Hippocampal formation (tissue), 2 donors: ENCODE measurements at regions not wholly inside any gene's neighbourhood (a gene's known extent, or its start where the extent isn't known, plus 50 kb on each side); places are given as distances from the start of the nearest gene placed in this dataset.

Source experiments
- DNase-seq, 2 donors: peaks; one replicate each; lab custom pipeline; 2025; lab: John Stamatoyannopoulos, UW

DNA sequence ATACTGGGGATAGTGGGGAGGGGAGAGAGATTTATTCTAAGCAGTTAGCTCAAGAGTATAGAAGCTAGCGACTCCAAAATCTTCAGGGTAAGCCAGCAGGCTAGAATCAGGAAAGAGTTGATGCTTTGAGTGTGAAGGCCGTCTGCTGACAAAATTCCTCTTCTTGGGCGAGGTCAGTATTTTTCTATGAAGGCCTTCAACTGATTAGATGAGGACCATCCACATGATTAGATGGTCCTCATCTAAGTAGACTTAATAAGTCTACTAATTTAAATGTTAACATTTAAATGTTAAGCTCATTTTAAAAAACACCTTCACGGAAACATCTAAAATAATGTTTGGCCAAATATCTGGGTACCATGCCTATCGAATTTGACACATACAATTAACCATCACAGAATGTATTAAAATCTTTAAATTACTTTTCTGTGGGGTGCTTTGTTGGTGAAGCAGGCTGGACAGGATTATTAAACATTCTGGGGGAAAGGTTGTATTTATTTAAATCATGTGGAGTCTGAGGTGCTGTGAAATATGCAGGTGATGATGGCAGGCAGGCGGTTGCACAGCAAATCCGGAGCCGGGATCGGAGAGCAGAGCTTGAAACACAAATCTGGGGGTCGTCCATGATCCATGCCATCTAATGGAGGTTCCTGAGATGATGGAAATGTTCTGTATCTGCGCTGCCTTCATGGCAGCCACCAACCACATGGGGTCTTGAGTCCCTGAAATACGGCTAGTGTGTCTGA is 49.8 kb upstream of the ADORA2B start:
- no peak for DNase-seq
